GM19043 (cell line): ENCODE measurements at regions not wholly inside any gene's neighbourhood (a gene's known extent, or its start where the extent isn't known, plus 50 kb on each side); places are given as distances from the start of the nearest gene placed in this dataset.

Source experiments
- ATAC-seq: cut with Tn5 transposase; IDR thresholded peaks from one replicate; pipeline ENCODE4 v1.9.1; 2021; ENCODE audit warnings: low read depth; ENCODE audit not compliant: unreplicated experiment

GRCh38 chr17:72046178-72046577, 74.6 kb upstream of the SOX9 start:
- ATAC-seq, result no peak

GRCh38 chr17:72046643-72047612, 73.9 kb upstream of the SOX9 start:
- no peak for ATAC-seq

- no peak for ATAC-seq
Observed at GRCh38 chr17:72049914-72050313, 70.9 kb upstream of the SOX9 start.

- ATAC-seq, result no peak
Observed at GRCh38 chr17:72053036-72053435, 67.8 kb upstream of the SOX9 start.

- ATAC-seq, result no peak
Observed at GRCh38 chr17:72053449-72053848, 67.4 kb upstream of the SOX9 start.

- no peak for ATAC-seq
Observed at GRCh38 chr17:72056155-72056554, 64.7 kb upstream of the SOX9 start.

- no peak for ATAC-seq
Observed at GRCh38 chr17:72056727-72057290, 64.0 kb upstream of the SOX9 start.

GRCh38 chr17:72060084-72060483, 60.7 kb upstream of the SOX9 start:
- no peak for ATAC-seq

GRCh38 chr17:72063262-72063661, 57.6 kb upstream of the SOX9 start:
- no peak for ATAC-seq

GRCh38 chr17:72063756-72064450, 56.9 kb upstream of the SOX9 start:
- no peak for ATAC-seq

- ATAC-seq, result no peak
Observed at GRCh38 chr17:72064606-72065193, 56.1 kb upstream of the SOX9 start.

- ATAC-seq, result no peak
Observed at GRCh38 chr17:72065556-72065955, 55.3 kb upstream of the SOX9 start.

- no peak for ATAC-seq
Observed at GRCh38 chr17:72068643-72069042, 52.2 kb upstream of the SOX9 start.

- no peak for ATAC-seq
Observed at GRCh38 chr17:72069586-72070202, 51.1 kb upstream of the SOX9 start.
